HG03432 (cell line): ENCODE measurements at regions not wholly inside any gene's neighbourhood (a gene's known extent, or its start where the extent isn't known, plus 50 kb on each side); places are given as distances from the start of the nearest gene placed in this dataset.

ENCODE experiments used
- ATAC-seq: cut with Tn5 transposase; IDR thresholded peaks from one replicate; pipeline ENCODE4 v1.9.1; 2021; ENCODE audit warnings: mild to moderate bottlenecking, moderate library complexity; ENCODE audit not compliant: unreplicated experiment

DNA sequence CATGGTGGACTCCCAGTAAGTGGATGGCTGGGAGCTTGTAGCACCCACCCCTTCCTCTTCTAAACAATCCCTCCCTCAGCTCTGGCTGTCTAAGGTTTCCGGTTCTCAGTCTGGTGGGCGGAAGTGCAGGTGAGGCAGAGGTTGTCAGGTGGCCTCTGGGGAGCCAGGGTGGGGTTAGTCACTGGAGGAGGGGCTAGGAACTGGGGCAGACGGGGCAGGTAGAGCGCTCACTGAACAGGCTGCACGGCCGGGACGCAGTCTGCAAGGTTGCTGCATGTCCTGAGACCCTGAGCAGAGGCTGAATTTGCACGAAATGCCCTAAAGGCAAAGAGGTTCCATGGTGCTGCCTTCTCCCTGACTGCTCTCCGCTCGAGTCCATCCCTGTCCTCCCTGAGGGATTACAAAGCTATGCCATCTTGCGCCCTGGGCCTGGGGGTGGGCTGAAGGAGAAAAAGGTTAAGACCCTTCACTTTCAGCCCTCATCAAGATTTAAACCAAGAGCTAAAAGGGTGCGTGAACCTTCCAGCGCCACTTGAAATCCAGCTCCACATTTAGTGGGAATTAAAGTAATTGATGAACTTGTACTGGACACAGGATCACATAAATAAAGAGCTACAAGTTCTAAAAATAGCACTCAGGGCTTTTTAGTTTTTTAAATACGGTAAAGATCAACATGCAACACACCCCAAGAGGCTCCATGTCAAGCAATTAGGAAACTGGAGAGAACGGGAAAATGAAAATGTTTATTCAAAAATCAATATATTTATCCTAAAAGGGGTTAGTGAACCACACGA is 62.3 kb upstream of the CTBP2 start:
- no peak for ATAC-seq

DNA sequence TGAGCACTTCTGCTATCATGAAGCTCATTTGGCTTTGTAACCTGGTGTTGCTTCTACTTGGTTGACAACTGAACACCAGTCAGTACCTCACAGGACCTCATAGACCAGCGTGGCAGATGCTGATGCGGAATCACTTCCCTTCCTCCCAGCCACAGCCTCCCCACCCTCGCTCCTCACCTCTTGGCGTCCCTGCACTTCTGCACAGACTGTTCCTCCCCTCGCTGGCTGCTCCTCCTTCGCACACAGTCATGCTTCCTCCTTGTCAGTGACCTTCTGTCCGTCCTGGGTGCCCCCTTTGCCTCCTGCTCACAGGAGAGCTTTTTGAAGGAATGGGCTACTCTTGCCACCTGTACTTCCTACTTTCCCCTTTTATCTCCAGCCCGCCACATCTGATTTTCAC is 61.4 kb upstream of the CTBP2 start:
- ATAC-seq: no peak

DNA sequence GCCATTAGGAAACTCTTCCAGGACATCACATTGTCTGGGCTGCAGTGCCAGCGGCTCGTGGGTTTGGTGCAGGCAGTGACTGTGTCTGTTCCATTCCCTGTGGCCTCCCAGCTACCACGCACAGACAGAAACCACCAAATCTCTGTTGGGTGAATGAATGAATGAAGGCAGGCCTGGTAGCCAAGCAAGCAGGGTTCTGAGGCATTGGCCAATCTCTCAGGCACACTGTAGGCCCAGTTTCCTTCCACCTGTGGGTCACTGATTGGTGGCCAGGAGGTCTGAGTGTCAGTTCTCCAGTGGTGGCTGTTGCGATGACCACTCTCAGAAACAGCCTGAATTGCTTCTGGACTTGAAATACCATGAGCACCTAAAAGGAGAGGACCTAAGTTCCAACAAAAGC is 59.4 kb upstream of the CTBP2 start:
- ATAC-seq: no peak

DNA sequence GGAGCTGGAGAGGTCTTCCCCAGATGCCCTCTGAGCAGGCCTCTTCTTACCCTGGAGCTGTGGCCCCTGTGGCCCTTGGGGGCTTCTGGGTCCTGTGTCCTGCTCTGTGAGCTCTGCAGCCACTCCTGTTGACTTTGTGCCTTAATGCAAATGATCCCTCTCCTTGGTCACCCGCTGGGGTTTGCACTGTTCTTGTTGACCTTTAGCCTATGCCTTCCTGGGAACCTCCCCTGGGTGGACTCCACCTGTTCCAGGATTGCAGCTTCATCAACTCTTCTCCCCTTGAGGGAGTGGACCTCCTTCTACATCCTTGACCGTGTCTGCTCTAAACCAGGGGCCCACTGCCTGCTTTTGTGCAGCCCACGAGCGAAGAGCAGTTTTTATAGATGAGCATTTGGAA is 58.6 kb upstream of the CTBP2 start:
- no peak for ATAC-seq

DNA sequence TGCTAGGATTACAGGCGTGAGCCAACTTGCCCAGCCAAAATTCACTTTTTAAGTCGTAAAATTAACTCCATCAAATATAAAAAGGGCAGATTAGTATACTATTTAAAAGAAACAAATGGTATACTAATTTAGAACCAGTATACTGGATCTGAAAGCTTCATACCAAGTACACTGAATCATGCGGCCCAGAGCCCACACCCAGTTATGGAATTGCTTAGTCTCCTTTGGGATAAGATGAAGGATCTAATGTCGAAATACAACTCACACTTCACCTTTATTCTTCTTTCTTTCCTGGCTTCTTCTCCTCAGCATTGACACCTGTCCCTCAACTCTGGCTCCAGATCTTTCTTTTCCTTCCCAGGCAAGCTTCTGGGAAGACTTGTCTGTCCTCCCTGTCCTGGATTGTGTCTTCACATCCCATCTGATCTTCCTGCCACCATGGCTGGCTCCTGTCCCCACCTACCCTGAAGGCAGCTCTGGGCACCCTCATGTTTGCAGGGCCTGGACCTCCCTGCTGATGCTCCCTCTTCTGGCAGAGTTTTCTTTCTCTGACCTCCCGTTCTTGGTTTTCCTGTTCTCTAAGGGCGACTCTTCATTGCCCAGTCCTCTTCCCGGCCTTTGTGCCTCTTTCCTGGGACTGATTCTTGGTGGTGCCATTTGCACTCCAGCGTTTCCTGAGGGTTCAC is 57.8 kb upstream of the CTBP2 start:
- ATAC-seq: no peak

DNA sequence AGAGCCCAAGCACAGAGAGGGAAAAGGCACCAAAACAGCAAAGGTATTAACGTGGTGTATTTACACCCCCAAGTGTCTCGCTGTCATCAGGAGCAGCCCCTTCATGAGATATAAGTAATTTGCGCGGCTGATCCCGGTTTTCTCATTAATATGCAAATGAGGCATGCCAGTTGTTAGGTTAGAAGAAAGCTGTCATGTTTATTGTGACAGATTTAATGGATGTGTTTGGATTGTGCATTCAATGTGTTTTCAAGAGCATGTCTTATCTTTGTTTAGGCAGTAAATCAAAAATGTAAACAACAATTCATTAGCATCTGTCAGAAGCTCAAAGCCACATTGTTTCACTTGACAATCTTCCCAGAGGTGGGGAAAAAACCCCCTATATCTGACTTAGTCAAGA is 56.5 kb upstream of the CTBP2 start:
- no peak for ATAC-seq

DNA sequence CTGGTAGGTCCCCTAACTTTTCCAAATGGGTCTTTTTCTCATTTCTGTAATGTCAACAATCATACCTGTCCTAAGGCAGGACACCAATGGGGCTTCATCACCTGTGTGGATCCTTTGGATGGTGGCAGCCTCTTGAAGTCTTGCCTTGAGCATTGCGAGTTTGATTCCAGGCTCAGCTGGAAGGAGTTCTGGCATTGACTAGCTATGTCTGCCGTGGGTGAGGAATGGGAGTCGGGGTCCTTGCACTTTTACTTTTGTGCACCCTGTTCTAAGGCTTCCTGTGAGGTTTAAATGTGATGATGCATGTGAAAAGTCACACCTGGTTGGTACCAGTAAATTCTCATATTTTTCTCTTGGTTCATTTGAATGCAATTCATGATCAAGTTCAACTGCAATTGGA is 55.9 kb upstream of the CTBP2 start:
- ATAC-seq: no peak

DNA sequence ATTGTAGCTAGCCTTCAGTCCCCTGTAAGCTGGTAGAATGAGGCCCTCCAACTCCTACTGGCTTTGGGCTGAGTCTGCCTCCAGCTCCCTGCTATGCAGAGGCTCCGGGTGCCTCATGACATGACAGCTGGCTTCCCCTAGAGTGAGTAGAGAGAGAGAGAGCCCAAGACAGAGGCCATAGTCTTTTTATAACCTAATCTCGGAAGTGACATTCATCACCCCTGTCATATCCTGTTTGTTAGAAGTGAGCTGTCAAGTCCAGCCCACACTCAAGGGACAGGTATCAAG is 53.9 kb upstream of the CTBP2 start:
- no peak for ATAC-seq

DNA sequence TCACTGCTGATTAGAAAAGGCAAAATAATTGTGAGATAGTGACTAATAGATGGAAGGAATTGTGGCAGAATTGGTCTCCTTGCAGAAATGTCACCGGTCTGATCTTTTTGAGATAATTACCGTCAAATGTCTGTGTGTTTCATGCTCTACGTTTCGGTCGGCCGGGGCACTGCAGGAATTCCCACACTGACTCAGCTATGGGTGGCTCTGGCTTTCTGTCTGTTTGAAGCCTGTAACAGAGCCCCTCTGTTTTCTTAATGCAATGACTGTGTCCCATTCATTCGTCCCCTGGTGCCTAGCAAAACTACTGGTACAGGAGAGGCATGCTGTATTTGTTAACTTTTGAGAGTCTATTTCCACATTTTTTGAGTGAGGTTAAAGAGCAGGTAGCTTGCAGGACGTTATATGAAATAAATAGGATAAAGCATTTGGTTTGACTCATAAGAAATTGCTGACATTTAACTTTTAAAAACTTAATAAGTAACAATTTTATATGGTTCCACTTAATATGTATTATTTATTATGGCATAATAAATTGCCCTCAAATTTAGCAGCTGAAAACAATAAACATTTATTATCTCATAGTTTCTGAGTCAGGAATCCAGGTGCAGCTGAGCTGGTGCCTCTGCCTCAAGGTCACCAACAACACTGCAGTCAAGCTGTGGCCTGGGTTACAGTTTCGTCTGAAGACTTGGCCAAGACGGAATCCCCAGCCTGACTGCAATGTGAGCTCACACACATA is 53.3 kb upstream of the CTBP2 start:
- no peak for ATAC-seq

DNA sequence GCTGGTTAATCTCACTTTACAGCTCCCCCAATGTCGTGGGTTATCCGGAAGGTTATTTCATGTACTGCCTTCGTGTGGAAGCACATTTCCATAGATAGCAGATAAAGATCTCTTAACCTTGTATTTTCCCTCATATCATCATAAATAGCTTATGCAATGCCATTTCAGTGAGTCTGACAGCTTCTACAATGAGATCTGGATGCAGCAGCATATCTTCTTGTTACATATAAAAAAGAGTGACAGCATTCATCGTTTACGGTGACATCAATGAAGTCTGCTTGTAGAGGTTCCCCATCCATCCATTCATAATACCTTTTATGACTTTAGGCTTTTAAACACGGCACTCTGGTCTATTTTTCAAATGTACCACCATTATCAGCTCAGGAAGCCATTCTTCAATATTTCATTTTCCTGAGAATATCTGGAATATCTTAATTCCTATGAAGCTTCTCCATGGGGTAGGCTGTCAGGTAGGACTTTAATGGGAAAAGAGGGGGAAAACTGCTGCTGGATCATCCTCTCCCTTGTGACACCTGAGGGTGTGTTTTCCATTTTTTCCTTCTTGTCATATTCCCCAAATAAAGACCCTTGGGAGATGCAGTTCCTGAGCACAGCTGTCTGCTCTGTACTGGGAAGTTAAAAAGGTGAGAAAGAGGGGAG is 51.9 kb upstream of the CTBP2 start:
- ATAC-seq: no peak
